ENCODE measurements at regions not wholly inside any gene's neighbourhood (a gene's known extent, or its start where the extent isn't known, plus 50 kb on each side); places are given as distances from the start of the nearest gene placed in this dataset.

GRCh38 chr13:103754783-103755182 lies 688.6 kb upstream of the SLC10A2 start:
- no peak overlapping the region for H3K4me3 ChIP-seq (ENCODE audit: low read depth, low read length)
- POLR2A ChIA-PET, result no interaction called here
- TF ChIP-seq CTCF (IDR thresholded peaks at IDR 0.05; ENCODE audit: insufficient read depth, low read depth, low read length), result no peak
- H3K27me3 ChIP-seq (ENCODE audit: control insufficient read depth, insufficient read depth, low read length), result no peaks in the 10 kb centered on the region
- DNase-seq (ENCODE audit: low read depth), result no peak
- H3K36me3 ChIP-seq (ENCODE audit: control insufficient read depth, insufficient read depth, low read length), result no peaks in the 10 kb centered on the region
- CTCF ChIA-PET, result no interaction called here

GRCh38 chr13:103734837-103735236 lies 668.6 kb upstream of the SLC10A2 start:
- no peak for TF ChIP-seq CTCF (IDR thresholded peaks at IDR 0.05; ENCODE audit: insufficient read depth, low read depth, low read length)
- DNase-seq (ENCODE audit: low read depth), result no peak
- ChIA-PET CTCF (no interaction called here), POLR2A (no interaction called here)
- no peaks in the 10 kb centered on the region for H3K36me3 ChIP-seq (ENCODE audit: control insufficient read depth, insufficient read depth, low read length)
- H3K4me3 ChIP-seq (ENCODE audit: low read depth, low read length), result no peak overlapping the region
- H3K27me3 ChIP-seq (ENCODE audit: control insufficient read depth, insufficient read depth, low read length), result no peaks in the 10 kb centered on the region

GRCh38 chr13:103731959-103732358 lies 665.7 kb upstream of the SLC10A2 start:
- H3K27me3 ChIP-seq (ENCODE audit: control insufficient read depth, insufficient read depth, low read length), result no peaks in the 10 kb centered on the region
- ChIA-PET POLR2A (no interaction called here), CTCF (no interaction called here)
- H3K4me3 ChIP-seq (ENCODE audit: low read depth, low read length), result no peak overlapping the region
- no peak for DNase-seq (ENCODE audit: low read depth)
- TF ChIP-seq CTCF (IDR thresholded peaks at IDR 0.05; ENCODE audit: insufficient read depth, low read depth, low read length), result no peak
- H3K36me3 ChIP-seq (ENCODE audit: control insufficient read depth, insufficient read depth, low read length), result no peaks in the 10 kb centered on the region

GRCh38 chr13:103730407-103730806 lies 664.2 kb upstream of the SLC10A2 start:
- Histone ChIP-seq H3K36me3 (ENCODE audit: control insufficient read depth, insufficient read depth, low read length) (no peaks in the 10 kb centered on the region), H3K27me3 (ENCODE audit: control insufficient read depth, insufficient read depth, low read length) (no peaks in the 10 kb centered on the region), H3K4me3 (ENCODE audit: low read depth, low read length) (no peak overlapping the region)
- no peak for DNase-seq (ENCODE audit: low read depth)
- POLR2A ChIA-PET, result no interaction called here
- TF ChIP-seq CTCF (IDR thresholded peaks at IDR 0.05; ENCODE audit: insufficient read depth, low read depth, low read length), result no peak
- CTCF ChIA-PET, result no interaction called here

GRCh38 chr13:103726808-103727207 lies 660.6 kb upstream of the SLC10A2 start:
- no peaks in the 10 kb centered on the region for H3K36me3 ChIP-seq (ENCODE audit: control insufficient read depth, insufficient read depth, low read length)
- no peak overlapping the region for H3K4me3 ChIP-seq (ENCODE audit: low read depth, low read length)
- no peak for DNase-seq (ENCODE audit: low read depth)
- ChIA-PET POLR2A (no interaction called here), CTCF (no interaction called here)
- no peaks in the 10 kb centered on the region for H3K27me3 ChIP-seq (ENCODE audit: control insufficient read depth, insufficient read depth, low read length)
- no peak for TF ChIP-seq CTCF (IDR thresholded peaks at IDR 0.05; ENCODE audit: insufficient read depth, low read depth, low read length)

Data from BJ (cell line).